ENCODE measurements at regions not wholly inside any gene's neighbourhood (a gene's known extent, or its start where the extent isn't known, plus 50 kb on each side); places are given as distances from the start of the nearest gene placed in this dataset.

DNA sequence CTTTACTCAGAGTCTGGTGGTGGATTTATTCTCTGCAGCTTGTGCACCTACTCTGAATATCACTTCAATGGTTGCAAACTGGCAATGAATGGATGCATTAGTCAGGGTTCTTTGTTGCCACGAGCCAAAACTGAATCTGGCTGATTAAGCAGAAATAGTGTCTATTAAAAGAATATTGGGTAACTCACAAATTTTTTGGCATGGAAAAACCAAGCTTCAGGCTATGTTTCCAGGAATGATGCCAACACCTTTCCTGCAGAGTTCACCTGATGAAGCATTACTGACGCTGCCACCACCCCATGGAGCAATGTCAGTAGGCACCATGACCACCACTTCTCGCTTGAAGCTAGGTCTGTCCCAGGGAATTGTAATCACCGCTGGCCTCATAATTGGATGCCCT lies 597.8 kb upstream of the SLC10A2 start:
- TF ChIP-seq GATA2 (IDR thresholded peaks at IDR 0.05; ENCODE audit: low read depth, low read length) (no peak), GATA3 (IDR thresholded peaks at IDR 0.05; ENCODE audit: low read depth, low read length) (no peak)

Measured in SH-SY5Y (cell line).